ENCODE measurements at regions not wholly inside any gene's neighbourhood (a gene's known extent, or its start where the extent isn't known, plus 50 kb on each side); places are given as distances from the start of the nearest gene placed in this dataset.

GRCh38 chr2:185306119-185306518 is 432.5 kb upstream of the FSIP2 start:
- TF ChIP-seq ZFX (IDR thresholded peaks at IDR 0.05; ENCODE audit: borderline replicate concordance) (no peak), CTCF (IDR thresholded peaks at IDR 0.05) (no peak)

GRCh38 chr2:185316383-185316782 is 422.2 kb upstream of the FSIP2 start:
- no peak overlapping the region for H3K27ac ChIP-seq
- TF ChIP-seq ZFX (IDR thresholded peaks at IDR 0.05; ENCODE audit: borderline replicate concordance) = no peak

More at GRCh38 chr2:185306119-185306518, 432.5 kb upstream of the FSIP2 start:
- H3K27ac ChIP-seq = no peak overlapping the region

- no peak overlapping the region for H3K27ac ChIP-seq
- TF ChIP-seq CTCF (IDR thresholded peaks at IDR 0.05) (no peak), ZFX (IDR thresholded peaks at IDR 0.05; ENCODE audit: borderline replicate concordance) (no peak)
Observed at GRCh38 chr2:185318271-185318724, 420.3 kb upstream of the FSIP2 start.

DNA sequence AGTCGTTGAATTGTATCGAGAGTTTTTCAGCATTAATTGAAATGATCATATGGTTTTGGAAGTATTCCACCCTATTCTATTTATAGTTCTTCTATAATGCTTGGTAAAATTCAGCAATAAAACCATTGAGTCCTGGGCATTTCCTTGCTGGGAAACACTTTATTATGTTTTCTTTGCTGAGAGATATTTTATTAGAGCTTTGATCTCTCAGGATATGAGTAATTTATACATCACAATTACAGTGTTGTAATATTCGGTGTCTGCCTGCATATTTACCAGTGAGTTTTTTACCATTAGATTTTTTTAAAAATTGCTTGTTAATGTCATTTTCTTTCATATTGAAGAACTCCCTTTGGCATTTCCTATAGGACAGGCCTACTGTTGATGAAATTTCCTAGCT is 402.7 kb upstream of the FSIP2 start:
- no peak overlapping the region for H3K27ac ChIP-seq
- TF ChIP-seq ZFX (IDR thresholded peaks at IDR 0.05; ENCODE audit: borderline replicate concordance) (no peak), CTCF (IDR thresholded peaks at IDR 0.05) (no peak)

DNA sequence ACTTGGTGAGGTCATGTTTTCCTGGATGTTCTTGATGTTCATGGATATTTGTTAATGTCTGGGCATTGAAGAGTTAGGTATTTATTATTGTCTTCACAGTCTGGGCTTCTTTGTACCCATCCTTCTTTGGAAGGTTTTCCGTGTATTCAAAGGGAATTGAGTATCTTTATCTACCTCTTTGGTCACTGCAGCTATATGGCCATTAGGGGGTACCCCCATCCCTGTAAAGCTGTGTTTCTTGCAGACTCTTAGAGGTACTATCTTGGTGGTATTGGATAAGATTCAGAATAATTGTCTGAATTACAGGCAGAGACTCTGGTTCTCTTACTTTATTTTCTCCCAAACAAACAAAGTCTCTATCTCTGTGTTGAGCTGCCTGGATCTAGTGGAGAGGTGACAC is 401.6 kb upstream of the FSIP2 start:
- TF ChIP-seq CTCF (IDR thresholded peaks at IDR 0.05) = no peak
- TF ChIP-seq ZFX (IDR thresholded peaks at IDR 0.05; ENCODE audit: borderline replicate concordance) = no peak
- H3K27ac ChIP-seq = no peak overlapping the region

DNA sequence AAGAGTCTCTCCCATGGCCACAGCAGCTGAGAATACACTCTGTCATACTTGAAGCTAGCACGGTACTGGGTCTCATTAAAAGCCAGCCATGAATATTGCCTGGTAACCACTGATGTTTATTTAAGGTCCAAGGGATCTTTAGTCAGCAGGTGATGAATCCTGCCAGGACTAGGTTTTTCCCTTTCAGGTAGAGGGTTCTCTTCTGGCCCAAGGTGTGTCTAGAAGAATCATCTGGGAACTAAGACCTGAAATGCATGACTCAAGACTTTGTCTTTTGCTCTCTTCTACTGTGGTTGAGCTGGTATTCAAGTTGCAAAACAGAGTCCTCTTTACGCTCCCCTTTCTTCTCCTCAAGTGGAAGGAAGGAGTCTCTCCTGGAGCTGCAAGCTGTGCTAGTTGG is 400.5 kb upstream of the FSIP2 start:
- no peak overlapping the region for H3K27ac ChIP-seq
- TF ChIP-seq CTCF (IDR thresholded peaks at IDR 0.05) = no peak
- TF ChIP-seq ZFX (IDR thresholded peaks at IDR 0.05; ENCODE audit: borderline replicate concordance) = no peak

GRCh38 chr2:185347445-185347844 is 391.2 kb upstream of the FSIP2 start:
- no peak overlapping the region for H3K27ac ChIP-seq
- no peak for TF ChIP-seq CTCF (IDR thresholded peaks at IDR 0.05)
- no peak for TF ChIP-seq ZFX (IDR thresholded peaks at IDR 0.05; ENCODE audit: borderline replicate concordance)

DNA sequence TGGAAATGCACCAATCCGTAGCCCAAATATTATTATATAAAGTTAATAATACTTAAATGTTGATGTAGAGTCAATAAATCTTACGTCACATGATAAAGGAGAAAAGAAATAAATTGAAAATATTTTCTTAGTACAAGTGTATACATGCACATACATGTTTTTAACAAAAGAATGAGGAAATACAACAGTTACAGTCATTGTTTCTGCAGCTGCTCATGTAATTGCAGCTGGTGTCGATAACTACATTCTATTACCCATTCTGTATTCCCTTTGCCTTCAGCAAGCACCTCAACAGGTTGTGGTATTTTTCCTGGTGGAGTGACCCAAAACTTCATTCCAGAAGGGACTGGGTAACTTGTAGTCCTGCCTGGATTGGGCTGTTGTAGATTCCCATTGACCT is 377.8 kb upstream of the FSIP2 start:
- no peak overlapping the region for H3K27ac ChIP-seq
- TF ChIP-seq CTCF (IDR thresholded peaks at IDR 0.05) = no peak
- no peak for TF ChIP-seq ZFX (IDR thresholded peaks at IDR 0.05; ENCODE audit: borderline replicate concordance)

All from 22Rv1 (cell line).